Thyroid gland (tissue), 4 donors: ENCODE measurements at regions not wholly inside any gene's neighbourhood (a gene's known extent, or its start where the extent isn't known, plus 50 kb on each side); places are given as distances from the start of the nearest gene placed in this dataset.

ENCODE experiments used
- CTCF ChIP-seq, 6 experiments: fragments of 200-600 bp in 3 of 6; fragments of 450-650 bp in 3 of 6; sonication (generic) in 3 of 6; IDR thresholded peaks; one replicate each; pipeline ENCODE4 v1.5.1; 2016 to 2019; ENCODE audit warnings: antibody characterized with exemption in 6 of 6, mild to moderate bottlenecking in 2 of 6, inconsistent platforms in 1 of 6, moderate library complexity in 1 of 6
- POLR2A ChIP-seq, 2 donors: fragments of 450-650 bp; IDR thresholded peaks; one replicate each; pipeline ENCODE4 v1.6.1; 2017; ENCODE audit warnings: antibody characterized with exemption in 2 of 2, mild to moderate bottlenecking in 2 of 2, moderate library complexity in 1 of 2

GRCh38 chr14:75373616-75374015 lies 54.2 kb upstream of the JDP2 start:
- TF ChIP-seq POLR2A (IDR thresholded peaks at IDR 0.05) (no peak), CTCF (IDR thresholded peaks at IDR 0.05) (no peak)
